Tibial nerve (tissue), 3 donors: ENCODE measurements at regions not wholly inside any gene's neighbourhood (a gene's known extent, or its start where the extent isn't known, plus 50 kb on each side); places are given as distances from the start of the nearest gene placed in this dataset.

Experiments
- CTCF ChIP-seq, 5 experiments: fragments of 200-600 bp in 3 of 5; fragments of 450-650 bp in 2 of 5; sonication (generic) in 3 of 5; IDR thresholded peaks; one replicate each; pipeline ENCODE4 v1.5.1; 2016 to 2019; ENCODE audit warnings: antibody characterized with exemption in 5 of 5, mild to moderate bottlenecking in 3 of 5, moderate library complexity in 2 of 5
- POLR2A ChIP-seq, 2 donors: fragments of 450-650 bp; IDR thresholded peaks; one replicate each; pipeline ENCODE4 v1.6.1; 2017; ENCODE audit warnings: antibody characterized with exemption in 2 of 2, mild to moderate bottlenecking in 2 of 2, moderate library complexity in 2 of 2

DNA sequence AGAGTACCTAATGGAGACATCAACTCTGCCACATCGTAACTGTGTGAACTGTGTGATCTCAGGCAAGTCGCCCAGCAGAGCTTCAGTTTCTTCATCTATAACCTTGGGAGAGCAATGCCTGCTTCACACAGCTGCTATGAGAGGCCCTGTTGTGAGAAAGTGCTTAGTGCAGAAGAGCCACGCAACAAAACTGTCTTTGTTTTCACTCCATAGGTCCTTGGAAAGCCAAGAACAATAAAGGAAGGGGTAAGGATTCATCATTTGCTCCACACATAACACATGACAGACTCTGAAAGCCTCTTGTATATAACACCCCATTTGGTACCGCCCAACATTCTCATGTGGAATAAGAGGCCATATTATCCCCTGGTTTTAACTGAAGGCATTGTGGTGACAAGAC, 231.9 kb upstream of the ISX start:
- no peak for TF ChIP-seq CTCF (IDR thresholded peaks at IDR 0.05)
- TF ChIP-seq POLR2A (IDR thresholded peaks at IDR 0.05): no peak
